ENCODE measurements at regions not wholly inside any gene's neighbourhood (a gene's known extent, or its start where the extent isn't known, plus 50 kb on each side); places are given as distances from the start of the nearest gene placed in this dataset.

DNA sequence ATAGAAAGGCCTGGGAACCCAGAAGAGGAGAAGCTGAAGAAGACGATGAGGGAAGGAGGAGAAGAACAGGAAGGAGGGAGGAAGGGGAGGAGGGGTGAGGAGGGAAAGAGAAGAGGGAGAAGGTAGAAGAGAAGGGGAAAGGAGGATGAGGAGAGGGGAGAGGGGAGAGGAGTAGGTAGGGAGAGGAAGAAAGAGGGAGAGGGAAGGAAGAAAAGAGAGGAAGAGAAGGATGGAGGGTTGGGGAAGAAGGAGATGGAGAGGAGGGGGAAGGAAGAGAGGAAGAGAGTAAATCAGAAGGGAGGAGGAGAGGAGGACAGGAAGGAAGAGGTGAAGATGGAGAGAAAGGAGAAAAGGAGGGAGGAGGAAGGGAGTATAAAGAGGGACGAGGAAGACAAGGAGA, 109.6 kb upstream of the IRX6 start:
- TF ChIP-seq, protein P1, sequence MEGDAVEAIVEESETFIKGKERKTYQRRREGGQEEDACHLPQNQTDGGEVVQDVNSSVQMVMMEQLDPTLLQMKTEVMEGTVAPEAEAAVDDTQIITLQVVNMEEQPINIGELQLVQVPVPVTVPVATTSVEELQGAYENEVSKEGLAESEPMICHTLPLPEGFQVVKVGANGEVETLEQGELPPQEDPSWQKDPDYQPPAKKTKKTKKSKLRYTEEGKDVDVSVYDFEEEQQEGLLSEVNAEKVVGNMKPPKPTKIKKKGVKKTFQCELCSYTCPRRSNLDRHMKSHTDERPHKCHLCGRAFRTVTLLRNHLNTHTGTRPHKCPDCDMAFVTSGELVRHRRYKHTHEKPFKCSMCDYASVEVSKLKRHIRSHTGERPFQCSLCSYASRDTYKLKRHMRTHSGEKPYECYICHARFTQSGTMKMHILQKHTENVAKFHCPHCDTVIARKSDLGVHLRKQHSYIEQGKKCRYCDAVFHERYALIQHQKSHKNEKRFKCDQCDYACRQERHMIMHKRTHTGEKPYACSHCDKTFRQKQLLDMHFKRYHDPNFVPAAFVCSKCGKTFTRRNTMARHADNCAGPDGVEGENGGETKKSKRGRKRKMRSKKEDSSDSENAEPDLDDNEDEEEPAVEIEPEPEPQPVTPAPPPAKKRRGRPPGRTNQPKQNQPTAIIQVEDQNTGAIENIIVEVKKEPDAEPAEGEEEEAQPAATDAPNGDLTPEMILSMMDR (optimal IDR thresholded peaks at IDR 0.05 in 1 of 3, IDR thresholded peaks at IDR 0.05 in 1 of 3, conservative IDR thresholded peaks at IDR 0.05 in 1 of 3; ENCODE audit: extremely low read depth in 1 of 3, insufficient read depth in 2 of 3, low read length in 3 of 3) = no peak
- no peak for TF ChIP-seq EZH2 (IDR thresholded peaks at IDR 0.05; ENCODE audit: low read length)
